ENCODE measurements at regions not wholly inside any gene's neighbourhood (a gene's known extent, or its start where the extent isn't known, plus 50 kb on each side); places are given as distances from the start of the nearest gene placed in this dataset.

- TF ChIP-seq NR2F2 (IDR thresholded peaks at IDR 0.05) (no peak), FOXA1 (IDR thresholded peaks at IDR 0.05) (no peak), RAD21 (IDR thresholded peaks at IDR 0.05) (no peak), CTCF (IDR thresholded peaks at IDR 0.05; ENCODE audit: low read depth, low read length, missing input control) (no peak)
- peaks cover 4 to 5% (median 4%) of the 10 kb centered on the region in 4 donors for H3K4me1 ChIP-seq (ENCODE audit: control insufficient read depth in 4 of 4, insufficient read depth in 4 of 4, low read length in 3 of 4)
- H3K4me3 ChIP-seq (ENCODE audit: low read depth in 1 of 3, low read length in 3 of 3), result no peak overlapping the region
- no peak overlapping the region for H3K9ac ChIP-seq (ENCODE audit: low read depth in 1 of 2, low read length in 2 of 2)
- H3K9me3 ChIP-seq (ENCODE audit: control insufficient read depth in 4 of 4, low read length in 3 of 4), result no peaks in the 10 kb centered on the region
- no peaks in the 10 kb centered on the region for H3K36me3 ChIP-seq (ENCODE audit: control insufficient read depth in 4 of 4, insufficient read depth in 3 of 4, low read depth in 1 of 4, low read length in 3 of 4)
- H3K27ac ChIP-seq (ENCODE audit: low read depth in 1 of 2, low read length in 2 of 2), result no peak overlapping the region
- WGBS, result 95% methylated on average over 3 of the region's 3 CpGs
- H3K27me3 ChIP-seq (ENCODE audit: control insufficient read depth in 4 of 4, insufficient read depth in 4 of 4, low read length in 3 of 4), result no peaks in the 10 kb centered on the region
- no peak for DNase-seq (ENCODE audit: low spot score)
Observed at GRCh38 chr15:62779899-62780298, 262.6 kb upstream of the TPM1 start.

GRCh38 chr15:62781081-62781497 lies 261.5 kb upstream of the TPM1 start:
- Histone ChIP-seq H3K9ac (ENCODE audit: low read depth in 1 of 2, low read length in 2 of 2) (no peak overlapping the region), H3K27me3 (ENCODE audit: control insufficient read depth in 4 of 4, insufficient read depth in 4 of 4, low read length in 3 of 4) (no peaks in the 10 kb centered on the region), H3K27ac (ENCODE audit: low read depth in 1 of 2, low read length in 2 of 2) (no peak overlapping the region), H3K4me1 (ENCODE audit: control insufficient read depth in 4 of 4, insufficient read depth in 4 of 4, low read length in 3 of 4) (peaks cover 4 to 5% (median 4%) of the 10 kb centered on the region in 4 donors), H3K36me3 (ENCODE audit: control insufficient read depth in 4 of 4, insufficient read depth in 3 of 4, low read depth in 1 of 4, low read length in 3 of 4) (no peaks in the 10 kb centered on the region), H3K4me3 (ENCODE audit: low read depth in 1 of 3, low read length in 3 of 3) (no peak overlapping the region), H3K9me3 (ENCODE audit: control insufficient read depth in 4 of 4, low read length in 3 of 4) (no peaks in the 10 kb centered on the region)
- WGBS, result 66% methylated on average over 5 of the region's 5 CpGs
- TF ChIP-seq ZBTB33 (IDR thresholded peaks at IDR 0.05) (no peak), JUND (IDR thresholded peaks at IDR 0.05) (no peak)
- no peak for DNase-seq (ENCODE audit: low spot score)

- Histone ChIP-seq H3K9me3 (ENCODE audit: control insufficient read depth in 4 of 4, low read length in 3 of 4) (no peaks in the 10 kb centered on the region), H3K4me3 (ENCODE audit: low read depth in 1 of 3, low read length in 3 of 3) (no peak overlapping the region), H3K4me1 (ENCODE audit: control insufficient read depth in 4 of 4, insufficient read depth in 4 of 4, low read length in 3 of 4) (peaks cover 4 to 5% (median 4%) of the 10 kb centered on the region in 4 donors), H3K27me3 (ENCODE audit: control insufficient read depth in 4 of 4, insufficient read depth in 4 of 4, low read length in 3 of 4) (no peaks in the 10 kb centered on the region), H3K9ac (ENCODE audit: low read depth in 1 of 2, low read length in 2 of 2) (no peak overlapping the region), H3K36me3 (ENCODE audit: control insufficient read depth in 4 of 4, insufficient read depth in 3 of 4, low read depth in 1 of 4, low read length in 3 of 4) (no peaks in the 10 kb centered on the region), H3K27ac (ENCODE audit: low read depth in 1 of 2, low read length in 2 of 2) (no peak overlapping the region)
- 49% methylated on average over 11 of the region's 11 CpGs for WGBS
- no peak for DNase-seq (ENCODE audit: low spot score)
- TF ChIP-seq GABPA (IDR thresholded peaks at IDR 0.05 in 1 of 2, conservative IDR thresholded peaks at IDR 0.05 in 1 of 2), result no peak
- TF ChIP-seq MAX (IDR thresholded peaks at IDR 0.05), result peak; percentile 69
- no peak for TF ChIP-seq REST (IDR thresholded peaks at IDR 0.05)
- TF ChIP-seq NR2F2 (IDR thresholded peaks at IDR 0.05), result peak; percentile 34
- peak in 1 of 2 donors; percentile 45 for TF ChIP-seq RXRA (IDR thresholded peaks at IDR 0.05)
- no peak for TF ChIP-seq FOXA2 (IDR thresholded peaks at IDR 0.05)
- TF ChIP-seq RAD21 (IDR thresholded peaks at IDR 0.05), result peak; percentile 100
- TF ChIP-seq EGR1 (IDR thresholded peaks at IDR 0.05; ENCODE audit: low read depth in 2 of 2), result no peak
- TF ChIP-seq ATF3 (IDR thresholded peaks at IDR 0.05), result no peak
- TF ChIP-seq HNF4G (IDR thresholded peaks at IDR 0.05), result peak; percentile 24
- TF ChIP-seq CTCF (IDR thresholded peaks at IDR 0.05; ENCODE audit: low read depth, low read length, missing input control), result peak; percentile 87
- TF ChIP-seq YY1 (IDR thresholded peaks at IDR 0.05), result peak; percentile 68
- TF ChIP-seq FOXA1 (IDR thresholded peaks at IDR 0.05), result no peak
- peak; percentile 40 to 62 for TF ChIP-seq HNF4A (conservative IDR thresholded peaks at IDR 0.05)
- peak; percentile 55 for TF ChIP-seq SP1 (IDR thresholded peaks at IDR 0.05)
Observed at GRCh38 chr15:62782071-62782841, 260.3 kb upstream of the TPM1 start.

Measured in liver (tissue), 8 donors.